NCI-H2029 (cell line): ENCODE measurements at regions not wholly inside any gene's neighbourhood (a gene's known extent, or its start where the extent isn't known, plus 50 kb on each side); places are given as distances from the start of the nearest gene placed in this dataset.
"Not testable (repeated sequence)": the region's sequence is repeated elsewhere in the genome, so short reads cannot be mapped to it uniquely, and the experiment has no call there.

Source experiments
- DNase-seq: peaks from one replicate; lab custom pipeline; 2025; lab: John Stamatoyannopoulos, UW

DNA sequence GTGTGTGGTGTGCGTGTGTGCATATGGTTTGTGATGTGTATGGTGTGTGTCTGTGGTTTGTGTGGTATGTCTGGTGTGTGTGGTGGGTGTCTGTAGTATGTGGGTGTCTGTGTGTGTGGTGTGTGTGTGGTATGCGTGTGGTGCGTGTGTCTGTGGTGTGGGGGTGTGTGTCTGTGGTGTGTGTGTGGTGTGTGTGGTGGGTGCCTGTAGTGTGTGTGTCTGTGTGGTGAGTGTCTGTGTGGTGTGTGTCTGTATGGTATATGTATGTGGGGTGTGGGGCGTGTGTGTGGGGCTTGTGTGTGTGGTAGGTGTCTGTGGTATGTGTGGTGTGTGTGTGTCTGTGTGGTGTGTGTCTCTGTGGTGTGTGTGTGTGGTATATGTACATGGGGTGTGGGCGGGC, 300.7 kb downstream of the TEX29 start:
- no peak for DNase-seq

DNA sequence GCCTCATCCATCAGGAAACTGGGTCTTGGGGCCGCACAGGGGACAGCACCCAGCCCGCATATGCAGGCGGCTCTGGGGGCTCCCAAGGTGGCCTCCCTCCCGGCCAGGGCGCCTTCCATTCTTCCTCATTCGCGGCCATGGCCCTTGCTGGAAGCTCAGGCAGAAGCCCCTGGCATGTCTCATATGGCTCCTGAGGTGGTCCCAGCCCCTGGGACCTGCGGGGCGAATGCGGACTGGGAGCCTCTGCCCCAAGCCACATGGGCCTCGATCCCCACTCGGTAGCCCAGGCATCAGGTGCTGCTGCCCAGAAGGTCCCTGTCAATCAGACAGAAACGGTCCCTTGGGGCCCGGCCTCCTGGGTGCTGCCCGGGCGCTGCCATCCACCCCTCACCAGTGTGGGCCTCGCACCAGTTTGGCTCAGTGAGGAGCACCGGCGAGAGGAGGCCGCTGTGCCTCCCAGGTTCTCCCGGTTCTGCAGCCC, 301.6 kb downstream of the TEX29 start:
- DNase-seq = no peak

DNA sequence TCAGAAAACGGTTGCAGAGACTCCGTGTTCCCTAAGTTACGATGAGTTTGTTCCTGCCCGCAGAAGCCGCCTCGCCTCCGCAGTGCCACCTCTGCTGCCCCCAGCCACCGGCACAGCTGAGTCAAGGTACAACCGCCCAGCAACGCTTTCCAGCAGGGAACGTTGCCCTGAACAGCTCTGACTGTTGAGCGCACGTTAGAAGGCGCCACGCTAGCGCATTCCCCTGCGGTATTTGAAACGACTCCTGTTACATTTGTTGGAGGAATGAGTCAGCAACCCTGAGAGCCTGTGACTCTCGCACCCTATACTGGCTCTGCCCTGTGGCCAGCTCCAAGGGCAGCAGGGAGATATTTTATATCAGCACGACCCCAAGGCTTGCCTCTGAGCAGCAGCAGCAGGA, 302.8 kb downstream of the TEX29 start:
- no peak for DNase-seq

DNA sequence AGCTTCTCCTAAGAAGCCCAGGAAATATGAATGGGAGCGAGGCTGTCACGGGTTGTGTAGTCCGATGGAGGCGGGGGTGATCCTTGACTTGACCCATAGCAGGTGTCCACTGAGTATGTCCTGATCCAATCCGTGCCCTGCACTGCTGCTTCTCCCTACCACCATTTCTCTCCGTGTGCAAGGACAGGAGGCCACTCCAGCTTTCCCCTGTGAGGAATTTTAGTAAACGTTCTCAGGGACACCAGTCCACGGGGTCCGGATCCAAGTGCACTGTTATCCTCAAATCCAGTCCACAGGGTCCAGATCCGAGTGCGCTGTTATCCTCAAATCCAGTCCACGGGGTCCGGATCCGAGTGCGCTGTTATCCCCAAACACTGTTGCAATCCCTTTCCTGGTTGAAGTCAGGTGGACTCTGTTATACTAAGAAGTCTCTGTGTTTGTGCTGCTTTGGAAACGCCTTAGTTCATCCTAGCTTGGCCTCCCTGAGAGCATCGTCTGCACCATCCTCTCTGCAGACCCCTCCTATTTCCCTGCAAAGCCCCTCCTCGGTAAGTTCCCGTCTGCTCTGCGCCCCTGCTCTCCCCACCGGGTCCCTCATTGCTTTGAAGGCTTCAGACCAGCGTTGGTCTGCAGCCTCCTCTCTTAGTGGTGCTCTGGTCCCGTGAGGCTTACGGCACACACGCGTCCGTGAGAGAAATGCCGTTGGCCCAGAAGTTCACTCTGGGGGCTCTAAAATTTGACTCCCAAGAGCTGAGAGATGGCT, 303.5 kb downstream of the TEX29 start:
- DNase-seq = no peak

DNA sequence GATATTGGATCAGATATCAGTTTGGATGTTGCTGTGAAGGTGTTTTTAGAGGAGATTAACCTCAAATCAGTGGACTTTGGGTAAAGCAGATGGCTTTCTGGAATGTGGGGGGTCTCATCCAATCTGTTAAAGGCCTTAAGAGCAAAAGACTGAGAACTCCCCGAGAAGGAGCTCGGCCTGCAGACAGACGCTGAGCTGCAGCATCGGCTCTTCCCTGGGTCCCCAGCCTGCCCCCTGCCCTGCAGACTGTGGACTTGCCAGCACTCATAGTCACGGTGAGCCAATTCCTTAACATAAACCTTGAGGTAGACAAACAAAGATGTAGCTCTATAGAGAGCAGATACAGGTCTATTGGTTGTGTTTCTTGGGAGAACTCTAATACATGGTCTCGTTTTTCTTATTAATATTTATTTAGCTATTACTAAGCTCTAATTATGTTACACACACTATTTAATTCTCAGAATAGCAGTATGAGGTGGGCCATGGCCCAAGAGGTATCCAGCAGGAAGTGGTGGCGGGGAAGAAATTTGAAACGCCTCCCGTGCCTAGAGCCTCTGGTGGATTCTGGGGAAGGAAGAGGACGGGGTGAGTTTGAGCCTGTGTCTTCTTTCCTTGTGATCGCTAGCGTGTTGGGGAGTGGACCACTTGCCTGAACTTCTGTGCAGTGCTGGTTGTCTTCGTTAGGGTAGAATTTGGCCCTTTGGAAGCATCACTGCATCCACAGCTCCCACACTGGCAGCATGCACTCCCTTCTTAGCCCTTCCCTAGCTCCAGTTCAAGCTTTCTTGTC, 305.3 kb downstream of the TEX29 start:
- no peak for DNase-seq

DNA sequence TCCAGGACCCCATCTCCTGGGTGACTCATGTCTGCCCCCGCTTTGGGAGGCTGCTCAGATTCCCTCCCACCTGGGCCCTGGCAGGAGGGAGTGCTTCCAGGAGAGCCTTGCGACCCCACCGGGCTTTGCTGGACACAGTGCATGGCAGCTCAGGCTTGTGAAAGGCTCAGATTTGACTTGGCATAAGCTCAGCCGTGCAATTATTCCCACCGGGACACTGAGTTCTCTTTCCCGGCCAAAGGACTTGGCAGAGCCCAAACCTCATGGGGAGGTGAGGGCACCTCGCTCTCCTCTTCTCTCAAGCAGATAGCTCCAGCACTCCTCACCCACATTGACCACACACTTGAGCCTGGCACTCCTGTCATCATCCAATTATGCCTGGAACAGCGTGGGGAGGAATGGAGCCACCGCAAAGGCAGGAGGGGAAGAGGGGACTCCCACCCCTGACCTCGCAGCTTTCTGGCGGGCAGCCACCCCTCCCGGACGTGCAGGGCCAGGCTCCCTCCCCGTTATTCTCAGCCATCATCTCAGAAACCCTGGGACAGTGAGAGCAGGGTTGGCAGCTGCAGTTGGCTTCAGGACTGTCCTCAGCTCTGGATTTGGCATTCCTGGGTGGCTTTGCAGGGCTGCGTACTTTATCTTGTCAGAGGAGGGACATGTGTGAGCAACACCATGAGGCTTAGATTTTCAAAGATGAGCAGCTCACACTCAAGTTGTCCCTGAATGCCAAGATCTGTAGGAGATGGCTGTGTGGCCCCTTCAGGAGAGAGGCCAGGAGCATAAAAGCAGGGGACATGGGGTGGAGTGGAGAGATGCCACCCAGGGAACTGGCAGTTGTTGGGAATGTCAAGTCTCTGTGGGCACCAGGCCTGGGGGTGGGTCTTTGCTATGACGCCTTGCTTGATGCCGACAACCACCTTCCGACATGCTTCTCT, 306.2 kb downstream of the TEX29 start:
- peak; percentile 88 for DNase-seq

DNA sequence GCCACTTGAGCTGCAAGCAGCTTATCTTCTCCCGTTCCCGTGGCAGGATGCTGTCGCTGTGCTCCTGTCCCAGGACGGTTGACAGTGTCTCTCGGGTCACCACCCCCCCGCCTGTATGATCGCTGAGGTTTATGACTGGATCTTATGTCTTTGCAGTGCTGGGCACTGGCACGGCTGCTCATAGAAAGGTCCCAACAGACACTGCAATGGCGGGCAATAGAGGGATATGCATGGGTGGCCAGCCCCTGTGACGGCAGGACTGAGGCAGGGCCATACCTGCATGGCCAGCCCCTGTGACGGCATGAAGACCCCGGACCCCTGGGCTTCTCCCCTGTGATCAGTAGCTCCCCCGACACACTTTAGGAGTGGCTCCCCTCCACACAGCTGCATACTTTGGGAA, 307.2 kb downstream of the TEX29 start:
- DNase-seq = no peak

DNA sequence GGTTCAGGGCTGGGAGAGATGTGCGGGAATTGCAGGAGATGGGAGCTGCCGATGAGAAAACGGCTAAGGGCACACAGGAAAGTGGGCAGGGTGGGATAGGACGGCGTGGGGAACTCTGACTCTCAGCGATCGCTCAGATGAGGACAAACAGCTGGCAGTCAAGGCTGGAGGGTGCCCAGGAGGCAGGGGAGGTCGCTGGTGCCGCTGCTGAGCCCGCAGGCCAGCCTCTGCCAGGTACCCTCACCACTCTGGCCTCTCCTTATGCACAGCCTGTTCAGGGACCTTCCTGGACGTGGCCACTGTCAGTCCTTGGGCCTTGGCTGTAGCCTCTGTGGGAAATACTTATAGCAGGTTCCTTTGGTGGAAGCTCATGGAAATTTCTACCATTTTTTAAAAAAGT, 308.6 kb downstream of the TEX29 start:
- no peak for DNase-seq

DNA sequence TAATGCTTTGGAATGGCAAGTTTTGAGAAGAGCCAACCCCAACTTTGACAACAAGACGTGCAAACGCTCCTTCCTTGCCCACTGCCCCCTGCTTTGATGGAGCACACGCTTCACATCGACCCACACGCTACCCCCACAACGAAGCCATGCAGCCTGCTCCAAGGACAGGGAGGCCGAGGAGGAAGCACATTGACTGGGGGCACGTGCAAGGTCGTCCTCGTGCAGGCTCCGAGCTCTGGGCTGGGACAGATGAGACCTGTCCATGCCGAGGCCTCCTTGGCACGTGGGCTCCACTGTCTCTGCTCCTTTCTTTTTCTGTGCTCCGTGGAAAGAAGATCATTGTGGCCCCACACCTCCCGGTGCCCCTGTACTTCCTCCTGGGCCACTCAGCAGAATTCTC, 309.0 kb downstream of the TEX29 start:
- DNase-seq = no peak

DNA sequence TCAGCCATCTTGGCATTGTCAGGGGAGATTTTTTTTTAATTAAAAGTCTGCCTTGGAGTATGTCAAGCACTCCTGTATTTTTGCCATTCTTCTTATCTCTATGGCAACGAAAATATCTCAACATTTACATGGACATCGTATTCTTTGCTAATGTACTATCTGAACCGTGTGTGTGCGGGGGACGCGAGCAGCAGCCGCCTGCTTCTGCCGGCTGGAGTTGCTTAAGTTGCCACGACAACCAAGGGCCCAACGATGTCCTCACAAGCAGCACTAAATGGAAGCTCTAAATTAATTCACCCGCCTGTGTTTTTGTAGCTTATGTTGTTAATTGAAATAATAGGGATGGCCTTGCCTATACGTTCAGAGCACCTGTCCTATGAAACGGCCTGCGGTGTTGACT, 309.5 kb downstream of the TEX29 start:
- peak; percentile 77 for DNase-seq

DNA sequence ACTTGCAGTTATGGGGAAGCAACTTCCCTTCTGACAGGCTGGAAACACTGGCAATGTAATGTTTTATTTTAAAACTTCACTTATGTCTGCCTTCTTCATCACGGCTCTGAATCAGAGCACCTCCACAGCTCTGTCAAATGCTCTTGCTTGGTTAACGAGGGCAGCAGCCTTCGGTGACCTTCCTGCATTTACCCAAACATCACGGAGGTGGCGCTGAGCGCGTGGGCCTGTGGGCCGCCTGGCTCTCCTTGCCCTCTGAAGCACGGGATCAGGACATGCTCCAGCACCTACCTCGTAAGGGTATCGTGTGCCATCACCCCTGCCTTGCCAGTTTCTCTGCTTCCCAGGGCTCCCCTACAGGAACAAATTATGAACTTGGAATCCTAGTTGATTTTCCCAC, 310.0 kb downstream of the TEX29 start:
- no peak for DNase-seq

DNA sequence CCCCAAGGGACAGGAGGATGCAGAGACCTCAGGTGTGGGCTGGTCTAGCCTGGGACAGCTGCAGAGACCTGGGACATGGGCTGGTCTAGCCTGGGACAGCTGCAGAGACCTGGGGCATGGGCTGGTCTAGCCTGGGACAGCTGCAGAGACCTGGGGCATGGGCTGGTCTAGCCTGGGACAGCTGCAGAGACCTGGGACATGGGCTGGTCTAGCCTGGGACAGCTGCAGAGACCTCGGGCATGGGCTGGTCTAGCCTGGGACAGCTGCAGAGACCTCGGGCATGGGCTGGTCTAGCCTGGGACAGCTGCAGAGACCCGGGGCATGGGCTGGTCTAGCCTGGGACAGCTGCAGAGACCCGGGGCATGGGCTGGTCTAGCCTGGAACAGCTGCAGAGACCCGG, 310.8 kb downstream of the TEX29 start:
- DNase-seq = not testable (repeated sequence)

DNA sequence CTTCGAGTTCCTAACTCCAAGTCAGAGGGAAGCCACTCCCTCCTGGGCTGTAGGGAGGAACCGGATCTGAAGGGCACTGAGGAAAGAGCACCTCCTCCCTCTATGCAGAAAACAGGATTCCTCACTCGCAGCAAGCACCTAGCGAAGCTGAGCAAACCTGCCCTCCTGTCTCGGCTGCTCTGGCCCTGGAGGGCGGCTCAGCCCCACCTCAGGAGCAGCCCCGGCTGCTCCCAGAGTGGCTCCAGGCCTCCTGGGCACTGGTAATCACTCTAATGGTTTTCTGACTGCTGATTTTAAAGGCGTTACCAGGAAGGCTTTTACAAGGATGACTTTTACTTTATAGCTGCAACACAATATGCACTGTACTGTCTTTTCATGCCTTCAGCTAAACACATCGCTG, 312.5 kb downstream of the TEX29 start:
- DNase-seq = no peak

DNA sequence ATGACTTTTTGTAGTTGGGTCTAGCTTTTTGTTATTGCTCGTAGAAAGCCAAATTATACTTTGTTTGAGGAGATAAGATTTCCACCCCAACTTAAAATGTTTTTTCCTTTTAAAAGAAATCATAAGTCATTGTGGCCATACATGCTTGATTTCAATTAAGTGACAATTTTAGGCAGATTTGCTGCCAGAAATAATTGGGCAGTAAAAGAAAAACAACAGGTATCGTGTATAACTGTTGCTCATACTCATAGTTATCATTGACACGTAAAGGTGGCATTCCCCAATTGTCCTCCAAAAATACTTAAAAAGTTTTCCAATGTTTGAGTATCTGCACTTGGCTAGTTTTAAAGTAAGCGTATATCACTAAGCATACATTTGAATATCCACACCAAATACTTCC, 313.0 kb downstream of the TEX29 start:
- DNase-seq = no peak

DNA sequence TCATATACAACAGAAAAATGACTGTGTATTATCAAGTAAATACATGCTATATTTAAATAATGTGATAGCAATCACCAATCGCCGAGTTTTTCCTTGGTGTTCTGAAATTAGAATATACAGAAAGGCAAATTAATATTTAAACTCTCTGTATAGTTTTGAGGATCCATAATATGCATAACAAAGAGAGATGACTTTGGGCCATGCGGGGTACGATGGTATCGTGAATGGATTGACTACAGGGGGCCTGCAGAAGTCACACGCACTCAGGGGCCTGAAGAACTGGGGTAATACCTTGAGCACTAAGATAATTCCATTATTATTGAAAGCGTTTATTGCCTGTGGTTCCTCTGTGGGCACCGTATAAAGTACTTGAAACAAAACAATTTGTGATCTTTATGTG, 314.0 kb downstream of the TEX29 start:
- no peak for DNase-seq

DNA sequence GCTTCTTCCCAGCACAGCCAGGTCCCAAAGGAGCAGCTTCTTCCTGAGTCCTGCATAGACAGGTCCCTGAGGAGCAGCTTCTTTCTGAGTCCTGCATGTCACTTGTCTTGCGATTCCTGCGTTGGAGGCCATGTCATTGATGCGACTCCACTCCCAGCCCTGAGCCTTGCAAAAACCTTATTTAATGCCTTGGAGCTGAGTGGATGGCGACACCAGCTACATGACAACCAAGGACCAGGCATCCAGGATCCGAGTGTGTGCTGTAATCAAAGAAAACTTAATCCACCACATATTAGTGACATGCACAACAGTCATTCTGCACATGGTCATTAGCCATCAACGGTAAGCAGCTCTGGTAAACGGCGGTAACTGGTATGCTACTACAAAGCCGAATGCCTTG, 315.8 kb downstream of the TEX29 start:
- no peak for DNase-seq

DNA sequence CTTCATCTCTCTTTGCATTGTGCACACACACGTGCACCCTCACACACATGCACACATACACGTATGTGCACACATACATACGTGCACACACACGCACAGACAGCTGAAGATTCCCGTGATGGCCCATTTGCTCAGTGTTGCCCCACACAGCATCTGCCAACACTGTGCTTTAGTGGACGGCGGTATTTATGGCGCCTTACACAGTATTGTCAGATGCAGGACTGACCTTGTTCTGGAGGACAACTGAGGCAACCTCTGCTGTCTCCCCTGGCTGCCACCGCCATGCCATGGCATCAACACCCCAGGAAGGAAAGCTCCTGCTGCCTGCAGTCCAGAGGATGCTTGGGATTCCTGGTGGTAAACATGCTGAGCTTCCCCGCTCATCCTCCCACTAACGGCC, 316.4 kb downstream of the TEX29 start:
- DNase-seq = no peak

DNA sequence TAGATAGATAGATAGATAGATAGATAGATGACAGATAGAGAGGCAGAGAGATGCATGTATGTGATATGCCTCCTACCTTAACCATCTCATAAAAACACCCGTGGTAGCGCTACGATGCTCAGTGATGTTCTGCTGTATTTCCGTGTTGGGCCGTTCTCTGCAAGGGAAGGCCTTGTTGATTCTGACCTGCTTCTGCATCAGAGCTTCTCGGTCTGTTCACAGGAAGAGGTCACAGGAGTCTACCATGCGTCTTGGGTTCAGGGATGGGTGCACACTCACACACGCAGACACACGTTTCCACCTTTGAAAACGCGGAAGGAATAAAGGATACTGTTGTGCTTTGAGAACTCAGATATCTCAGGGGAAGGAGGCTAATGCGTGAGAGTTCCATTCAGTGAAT, 316.9 kb downstream of the TEX29 start:
- DNase-seq = no peak

DNA sequence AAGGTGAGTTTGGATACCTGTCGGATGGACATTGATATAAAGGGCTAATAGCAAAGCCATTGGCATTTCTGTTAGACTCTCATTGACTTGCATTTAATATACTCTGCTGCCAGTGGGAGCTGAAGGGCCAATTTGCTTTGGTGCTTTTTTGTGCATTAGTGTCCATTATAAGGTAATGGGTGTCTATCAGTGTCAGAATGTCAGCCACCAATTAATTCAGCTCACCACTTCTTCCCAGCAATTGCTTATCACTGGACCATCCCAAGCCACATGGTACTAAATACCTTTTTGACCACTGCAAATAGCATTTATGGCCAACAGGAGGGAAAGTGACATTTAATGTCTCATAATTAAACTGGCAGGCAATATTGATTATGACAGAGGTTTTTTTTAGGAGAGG, 317.8 kb downstream of the TEX29 start:
- DNase-seq = no peak

DNA sequence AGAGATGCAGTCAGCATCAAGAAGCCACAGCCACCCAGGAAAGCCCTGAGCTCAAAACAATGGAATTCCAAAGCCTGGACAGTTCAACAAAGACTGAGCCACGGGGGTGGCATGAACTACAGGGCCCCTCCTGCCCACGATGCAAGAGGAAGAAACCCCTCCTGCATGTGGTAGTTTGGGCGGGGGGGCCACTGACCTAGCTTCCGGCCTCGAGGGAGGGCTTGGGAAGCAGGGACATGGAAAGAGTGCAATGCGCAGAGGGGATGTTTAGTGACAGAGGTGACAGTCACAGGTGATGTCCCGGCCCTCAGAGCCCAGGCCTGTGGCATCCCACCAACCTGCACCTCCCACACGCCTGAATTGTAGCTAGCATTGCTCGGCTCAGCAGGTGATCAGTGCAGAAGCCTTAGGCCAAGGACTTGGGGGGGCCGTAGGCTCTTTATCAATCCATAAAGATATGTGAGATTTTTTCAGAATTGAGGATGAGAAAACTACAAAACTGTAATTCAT, 318.8 kb downstream of the TEX29 start:
- no peak for DNase-seq

DNA sequence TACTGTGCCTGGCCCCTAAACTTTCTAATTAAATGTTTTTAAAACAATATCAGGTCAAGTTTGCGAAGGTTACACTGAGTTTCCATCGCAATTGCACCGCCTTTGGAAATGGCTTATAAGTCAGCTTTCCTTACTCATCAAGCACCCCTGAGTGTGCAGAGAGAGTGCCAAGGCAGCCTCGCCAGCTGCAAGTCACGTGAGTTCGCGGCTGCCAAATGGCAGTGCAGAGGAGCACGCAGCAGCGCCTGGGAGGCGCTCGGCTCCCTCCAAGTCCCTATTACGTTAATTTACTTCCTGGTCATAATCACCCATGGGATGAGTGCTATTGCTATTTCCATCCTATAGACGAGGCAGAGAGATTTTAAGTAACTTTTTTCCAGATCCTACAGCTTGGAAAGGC, 319.6 kb downstream of the TEX29 start:
- peak; percentile 96 for DNase-seq

DNA sequence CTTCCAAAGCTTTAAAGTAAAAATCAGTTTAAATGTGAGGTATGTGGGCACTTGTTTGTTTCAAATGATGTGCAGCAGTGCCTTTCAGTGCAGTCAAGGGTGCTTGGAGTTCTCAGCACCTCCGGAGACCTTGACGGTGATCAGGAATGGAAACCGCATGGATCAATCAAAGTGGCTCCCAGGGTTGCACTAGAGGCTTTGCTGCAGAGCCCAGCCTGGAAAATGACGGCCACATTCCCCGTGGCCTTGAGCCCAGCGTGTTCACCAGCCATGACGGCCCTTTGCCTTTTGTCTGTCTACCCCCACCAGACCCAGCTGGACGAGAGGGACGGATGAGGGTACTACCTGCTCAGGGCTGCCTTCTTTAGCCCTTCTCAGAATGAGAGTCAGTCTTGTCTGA, 320.0 kb downstream of the TEX29 start:
- DNase-seq = no peak
